CD4-positive, alpha-beta T cell (primary cell): ENCODE measurements at regions not wholly inside any gene's neighbourhood (a gene's known extent, or its start where the extent isn't known, plus 50 kb on each side); places are given as distances from the start of the nearest gene placed in this dataset.

Experiments
- ATAC-seq: fragments of 200-7000 bp; cut with Tn5 transposase; one replicate; pipeline ENCODE4 v1.10.0; 2022; ENCODE audit warnings: mild to moderate bottlenecking; ENCODE audit not compliant: poor library complexity
- CTCF ChIA-PET: fragments of 350-600 bp; sonication (Branson Sonifier 250); formaldehyde crosslinking; loops from one replicate; lab custom pipeline; 2021; ENCODE audit warnings: antibody characterized with exemption, inconsistent platforms; lab: Charles Lee
- POLR2A ChIA-PET: fragments of 350-600 bp; sonication (Branson Sonifier 250); formaldehyde crosslinking; loops from one replicate; lab custom pipeline; 2021; ENCODE audit warnings: antibody characterized with exemption, inconsistent platforms; lab: Charles Lee
- DNase-seq, 14 experiments: peaks; one replicate each; pipeline ENCODE4 v3.0.0-alpha.2; 2013 to 2020; ENCODE audit warnings: mixed read lengths in 2 of 14
- H3K27ac ChIP-seq, 2 donors: one replicate each; pipeline versions ENCODE4 v1.5.1 to v1.7.0; 2013; ENCODE audit warnings: low read length in 2 of 2, low read depth in 1 of 2, mild to moderate bottlenecking in 1 of 2
- H3K27me3 ChIP-seq, 2 experiments: 1 replicate in 1 of 2; 2 replicates in 1 of 2; pipeline versions ENCODE4 v1.6.1 to v1.7.0; 2013; ENCODE audit warnings: low read length in 2 of 2, control low read depth in 1 of 2, mild to moderate bottlenecking in 1 of 2, moderate library complexity in 1 of 2; ENCODE audit not compliant: insufficient read depth in 2 of 2, control insufficient read depth in 1 of 2
- H3K36me3 ChIP-seq: one replicate; pipeline ENCODE4 v1.6.1; 2013; ENCODE audit warnings: low read length, control low read depth; ENCODE audit not compliant: insufficient read depth
- H3K4me1 ChIP-seq: one replicate; pipeline ENCODE4 v1.6.1; 2013; ENCODE audit warnings: low read length, control low read depth; ENCODE audit not compliant: insufficient read depth
- H3K4me3 ChIP-seq: one replicate; pipeline ENCODE4 v1.5.1; 2013; ENCODE audit warnings: mild to moderate bottlenecking, low read length, moderate library complexity
- H3K9me3 ChIP-seq, 2 experiments: 1 replicate in 1 of 2; 2 replicates in 1 of 2; pipeline versions ENCODE4 v1.6.1 to v1.7.0; 2013; ENCODE audit warnings: low read length in 2 of 2, mild to moderate bottlenecking in 2 of 2, control low read depth in 1 of 2, moderate library complexity in 1 of 2; ENCODE audit not compliant: control insufficient read depth in 1 of 2, insufficient read depth in 1 of 2
- H3K27ac Mint-ChIP-seq: one replicate; pipeline ENCODE4 v1.8.0; 2020; ENCODE audit warnings: mixed read lengths
- H3K27me3 Mint-ChIP-seq: one replicate; pipeline ENCODE4 v1.8.0; 2021; ENCODE audit warnings: mixed read lengths
- H3K36me3 Mint-ChIP-seq: one replicate; pipeline ENCODE4 v1.8.0; 2021; ENCODE audit warnings: low read depth, mixed read lengths
- H3K4me1 Mint-ChIP-seq: one replicate; pipeline ENCODE4 v1.8.0; 2021; ENCODE audit warnings: low read depth, mixed read lengths
- H3K4me3 Mint-ChIP-seq: one replicate; pipeline ENCODE4 v1.8.0; 2020; ENCODE audit warnings: mild to moderate bottlenecking, mixed read lengths
- H3K9me3 Mint-ChIP-seq: one replicate; pipeline ENCODE4 v1.8.0; 2020; ENCODE audit warnings: mixed read lengths
- CTCF ChIP-seq: fragments of 200-600 bp; IDR thresholded peaks from one replicate; pipeline ENCODE4 v1.8.0; 2022; ENCODE audit warnings: antibody characterized with exemption, mild to moderate bottlenecking
- intact Hi-C, 2 experiments: fragments of 100-400 bp; cut with DNase I in 1 of 2; cut with micrococcal nuclease in 1 of 2; formaldehyde crosslinking; loops; one replicate each; pipeline versions ENCODE4 v1.15.1 to v1.9.0; 2023 to 2025; cut with DNase I, micrococcal nuclease

- DNase-seq (no peak), ATAC-seq (no peak)
- ChIA-PET POLR2A (no interaction called here), CTCF (no interaction called here)
- intact Hi-C loops: no loop called here
- H3K36me3 Mint-ChIP-seq: peaks cover 12% of the 10 kb centered on the region
- no peak overlapping the region for H3K27ac ChIP-seq
- H3K4me1 ChIP-seq: no peaks in the 10 kb centered on the region
- no peaks in the 10 kb centered on the region for H3K27me3 ChIP-seq
- H3K27ac Mint-ChIP-seq: no peak overlapping the region
- H3K4me3 Mint-ChIP-seq: no peak overlapping the region
- TF ChIP-seq CTCF: no peak
- no peaks in the 10 kb centered on the region for H3K36me3 ChIP-seq
- H3K9me3 Mint-ChIP-seq: peaks cover 10% of the 10 kb centered on the region
- H3K27me3 Mint-ChIP-seq: no peaks in the 10 kb centered on the region
- H3K4me3 ChIP-seq: no peak overlapping the region
- no peaks in the 10 kb centered on the region for H3K4me1 Mint-ChIP-seq
- peaks cover 16 to 45% of the 10 kb centered on the region in 2 experiments for H3K9me3 ChIP-seq
Observed at GRCh38 chr15:24877174-24877573, 77.6 kb upstream of the SNRPN start.

GRCh38 chr15:24878153-24878552, 76.6 kb upstream of the SNRPN start:
- no peak overlapping the region for H3K4me3 Mint-ChIP-seq
- intact Hi-C loops: no loop called here
- Histone ChIP-seq H3K4me3 (peak overlapping the region; percentile 20), H3K4me1 (no peaks in the 10 kb centered on the region), H3K9me3 (peaks cover 16 to 47% of the 10 kb centered on the region in 2 experiments), H3K27me3 (no peaks in the 10 kb centered on the region), H3K36me3 (no peaks in the 10 kb centered on the region), H3K27ac (no peak overlapping the region)
- TF ChIP-seq CTCF: no peak
- ChIA-PET CTCF (no interaction called here), POLR2A (no interaction called here)
- peaks cover 12% of the 10 kb centered on the region for H3K36me3 Mint-ChIP-seq
- no peaks in the 10 kb centered on the region for H3K4me1 Mint-ChIP-seq
- H3K27ac Mint-ChIP-seq: no peak overlapping the region
- peaks cover 10% of the 10 kb centered on the region for H3K9me3 Mint-ChIP-seq
- DNase-seq (peak in 1 of 14 experiments; percentile 16), ATAC-seq (no peak)
- H3K27me3 Mint-ChIP-seq: no peaks in the 10 kb centered on the region

- Histone ChIP-seq H3K36me3 (no peaks in the 10 kb centered on the region), H3K27ac (no peak overlapping the region), H3K4me1 (no peaks in the 10 kb centered on the region), H3K4me3 (no peak overlapping the region), H3K9me3 (peaks cover 16 to 41% of the 10 kb centered on the region in 2 experiments), H3K27me3 (no peaks in the 10 kb centered on the region)
- TF ChIP-seq CTCF: no peak
- no peak overlapping the region for H3K4me3 Mint-ChIP-seq
- ChIA-PET CTCF (no interaction called here), POLR2A (no interaction called here)
- H3K4me1 Mint-ChIP-seq: no peaks in the 10 kb centered on the region
- ATAC-seq (no peak), DNase-seq (no peak)
- intact Hi-C loops: no loop called here
- H3K27me3 Mint-ChIP-seq: no peaks in the 10 kb centered on the region
- H3K36me3 Mint-ChIP-seq: peaks cover 8% of the 10 kb centered on the region
- H3K9me3 Mint-ChIP-seq: peaks cover 6% of the 10 kb centered on the region
- no peak overlapping the region for H3K27ac Mint-ChIP-seq
Observed at GRCh38 chr15:24879492-24879891, 75.3 kb upstream of the SNRPN start.
